ENCODE measurements at regions not wholly inside any gene's neighbourhood (a gene's known extent, or its start where the extent isn't known, plus 50 kb on each side); places are given as distances from the start of the nearest gene placed in this dataset.

DNA sequence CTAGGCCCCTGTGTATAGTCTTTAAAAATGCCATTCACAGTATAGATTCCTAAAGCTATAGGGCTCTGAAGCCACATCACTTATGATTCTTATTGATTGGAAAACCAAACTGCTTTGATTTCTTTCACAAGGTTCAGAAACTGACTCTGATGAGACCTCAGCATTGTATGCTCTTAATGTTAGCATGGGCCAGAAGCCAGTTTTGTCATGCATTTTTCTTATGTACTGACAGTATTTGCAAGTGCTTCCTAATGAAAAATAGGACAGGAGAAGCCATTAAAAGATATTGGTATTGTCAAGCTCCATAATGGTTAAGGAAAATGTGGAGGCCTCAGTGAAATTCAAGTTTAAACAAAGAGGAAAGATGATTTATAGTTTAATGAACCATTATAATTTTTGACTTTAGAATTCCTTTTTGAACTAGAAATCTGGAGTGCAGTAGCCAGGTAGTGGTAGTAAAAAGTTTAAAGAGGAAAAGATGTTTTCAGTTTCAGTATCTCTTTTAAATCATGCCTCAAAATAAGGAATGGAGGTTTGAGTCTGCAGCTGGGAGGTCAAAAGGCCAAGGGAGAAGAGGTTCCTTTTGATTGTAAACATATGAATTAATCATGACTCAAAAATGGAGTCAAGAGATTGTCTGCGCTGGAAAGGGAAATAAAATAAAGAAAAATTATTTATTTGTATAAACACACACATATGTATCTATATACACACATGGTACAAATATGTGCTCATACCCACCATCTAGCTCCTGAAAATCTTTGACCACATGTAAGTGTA is 388.1 kb upstream of the PRICKLE1 start:
- no peaks in the 10 kb centered on the region for H3K9me3 Mint-ChIP-seq (ENCODE audit: unreplicated experiment)
- intact Hi-C loops (cut with micrococcal nuclease): no loop called here
- no TSS peak for BruUV-seq (replicated peaks)
- H3K4me1 Mint-ChIP-seq (ENCODE audit: insufficient read depth, unreplicated experiment): peaks cover 5% of the 10 kb centered on the region
- ChIA-PET POLR2A (no interaction called here), CTCF (no interaction called here)
- TF ChIP-seq CTCF (IDR thresholded peaks at IDR 0.05; ENCODE audit: unreplicated experiment): no peak
- H3K4me3 Mint-ChIP-seq (ENCODE audit: unreplicated experiment): no peak overlapping the region
- no peaks in the 10 kb centered on the region for H3K27me3 Mint-ChIP-seq (ENCODE audit: insufficient read depth, unreplicated experiment)
- H3K36me3 Mint-ChIP-seq (ENCODE audit: insufficient read depth, unreplicated experiment): no peaks in the 10 kb centered on the region
- no peak for DNase-seq (ENCODE audit: unreplicated experiment)
- H3K27ac Mint-ChIP-seq (ENCODE audit: low read depth, unreplicated experiment): no peak overlapping the region

GRCh38 chr12:42976620-42977019 is 387.1 kb upstream of the PRICKLE1 start:
- CTCF ChIA-PET: interaction anchor here (0.6 kb wide), 1 partner anchor 462 kb away, joined by 3 read pairs; no protein-coding TSS in a partner anchor
- no peak overlapping the region for H3K27ac Mint-ChIP-seq (ENCODE audit: low read depth, unreplicated experiment)
- POLR2A ChIA-PET: interaction anchor here (0.7 to 1.2 kb wide), 2 partner anchors 9 to 14 kb away, joined by 3 to 4 read pairs; no protein-coding TSS in a partner anchor

GRCh38 chr12:42976122-42976521 is 386.6 kb upstream of the PRICKLE1 start:
- H3K27ac Mint-ChIP-seq (ENCODE audit: low read depth, unreplicated experiment): no peak overlapping the region
- CTCF ChIA-PET: interaction anchor here (0.6 to 2.0 kb wide), 2 partner anchors 9 to 462 kb away, joined by 3 to 6 read pairs; no protein-coding TSS in a partner anchor
- no peaks in the 10 kb centered on the region for H3K36me3 Mint-ChIP-seq (ENCODE audit: insufficient read depth, unreplicated experiment)
- no peaks in the 10 kb centered on the region for H3K9me3 Mint-ChIP-seq (ENCODE audit: unreplicated experiment)
- intact Hi-C loops (cut with micrococcal nuclease): no loop called here
- TF ChIP-seq CTCF (IDR thresholded peaks at IDR 0.05; ENCODE audit: unreplicated experiment): no peak
- H3K27me3 Mint-ChIP-seq (ENCODE audit: insufficient read depth, unreplicated experiment): no peaks in the 10 kb centered on the region
- no peak overlapping the region for H3K4me3 Mint-ChIP-seq (ENCODE audit: unreplicated experiment)
- H3K4me1 Mint-ChIP-seq (ENCODE audit: insufficient read depth, unreplicated experiment): peaks cover 5% of the 10 kb centered on the region
- DNase-seq (ENCODE audit: unreplicated experiment): no peak
- POLR2A ChIA-PET: interaction anchor here (0.7 to 1.2 kb wide), 2 partner anchors 9 to 15 kb away, joined by 3 to 4 read pairs; no protein-coding TSS in a partner anchor
- no TSS peak for BruUV-seq (replicated peaks)

More at GRCh38 chr12:42976620-42977019, 387.1 kb upstream of the PRICKLE1 start:
- intact Hi-C loops (cut with micrococcal nuclease): no loop called here
- no peak overlapping the region for H3K4me3 Mint-ChIP-seq (ENCODE audit: unreplicated experiment)
- peaks cover 5% of the 10 kb centered on the region for H3K4me1 Mint-ChIP-seq (ENCODE audit: insufficient read depth, unreplicated experiment)
- DNase-seq (ENCODE audit: unreplicated experiment): no peak
- no peaks in the 10 kb centered on the region for H3K36me3 Mint-ChIP-seq (ENCODE audit: insufficient read depth, unreplicated experiment)
- no TSS peak for BruUV-seq (replicated peaks)
- TF ChIP-seq CTCF (IDR thresholded peaks at IDR 0.05; ENCODE audit: unreplicated experiment): no peak
- H3K9me3 Mint-ChIP-seq (ENCODE audit: unreplicated experiment): no peaks in the 10 kb centered on the region
- H3K27me3 Mint-ChIP-seq (ENCODE audit: insufficient read depth, unreplicated experiment): no peaks in the 10 kb centered on the region

DNA sequence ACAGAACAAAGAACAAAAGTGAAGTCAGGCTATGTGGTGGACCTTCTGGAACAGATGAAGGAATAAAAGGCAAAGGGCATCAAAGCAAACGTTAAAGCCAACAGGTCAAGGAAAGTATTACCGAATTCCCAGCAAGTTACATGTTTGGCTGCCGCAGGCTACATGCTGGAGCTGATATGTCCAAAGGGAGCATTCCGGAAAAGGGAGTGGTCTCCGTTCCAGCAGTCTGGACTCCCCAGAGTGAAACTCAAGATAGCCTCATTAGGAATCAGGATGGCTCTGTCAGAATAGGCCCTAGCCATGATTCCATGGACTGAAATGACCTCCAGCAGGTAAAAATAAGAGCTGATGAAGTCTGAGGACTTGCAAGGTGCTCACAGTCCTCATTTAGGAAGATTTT is 379.8 kb upstream of the PRICKLE1 start:
- no peaks in the 10 kb centered on the region for H3K36me3 Mint-ChIP-seq (ENCODE audit: insufficient read depth, unreplicated experiment)
- no peaks in the 10 kb centered on the region for H3K27me3 Mint-ChIP-seq (ENCODE audit: insufficient read depth, unreplicated experiment)
- H3K9me3 Mint-ChIP-seq (ENCODE audit: unreplicated experiment): no peaks in the 10 kb centered on the region
- intact Hi-C loops (cut with micrococcal nuclease): no loop called here
- no peak for DNase-seq (ENCODE audit: unreplicated experiment)
- H3K27ac Mint-ChIP-seq (ENCODE audit: low read depth, unreplicated experiment): no peak overlapping the region
- ChIA-PET POLR2A (interaction anchor here (0.7 kb wide), 1 partner anchor 23 kb away, joined by 3 read pairs; no protein-coding TSS in a partner anchor), CTCF (no interaction called here)
- peaks cover 14% of the 10 kb centered on the region for H3K4me1 Mint-ChIP-seq (ENCODE audit: insufficient read depth, unreplicated experiment)
- BruUV-seq (replicated peaks): no TSS peak
- no peak overlapping the region for H3K4me3 Mint-ChIP-seq (ENCODE audit: unreplicated experiment)
- no peak for TF ChIP-seq CTCF (IDR thresholded peaks at IDR 0.05; ENCODE audit: unreplicated experiment)
